HepG2 (cell line): ENCODE measurements at regions not wholly inside any gene's neighbourhood (a gene's known extent, or its start where the extent isn't known, plus 50 kb on each side); places are given as distances from the start of the nearest gene placed in this dataset.

Source experiments
- ARHGAP35 ChIP-seq: sonication (generic); formaldehyde crosslinking; IDR thresholded peaks from 2 replicates; pipeline ENCODE4 v1.9.0; 2022; ENCODE audit warnings: mild to moderate bottlenecking, inconsistent platforms, moderate library complexity, missing genetic modification reagents, borderline replicate concordance
- FOXJ3 ChIP-seq: sonication (generic); formaldehyde crosslinking; IDR thresholded peaks from 2 replicates; pipeline ENCODE4 v1.4.0; 2020; ENCODE audit warnings: missing genetic modification reagents, mild to moderate bottlenecking, borderline replicate concordance
- HOXA7 ChIP-seq: sonication (generic); formaldehyde crosslinking; IDR thresholded peaks from 2 replicates; pipeline ENCODE4 v1.8.1; 2022; ENCODE audit warnings: mild to moderate bottlenecking, missing genetic modification reagents, moderate library complexity
- POLR2AphosphoS5 ChIP-seq: IDR thresholded peaks from 2 replicates; pipeline ENCODE4 v1.6.1; 2012; ENCODE audit warnings: low read depth, low read length
- TP53 ChIP-seq: sonication (generic); formaldehyde crosslinking; conservative IDR thresholded peaks from 2 replicates; pipeline ENCODE4 v1.4.0; 2020; ENCODE audit warnings: missing genetic modification reagents
- ZNF776 ChIP-seq: sonication (generic); formaldehyde crosslinking; IDR thresholded peaks from 2 replicates; pipeline ENCODE4 v1.4.0; 2020; ENCODE audit warnings: mild to moderate bottlenecking, missing genetic modification reagents
- TF ChIP-seq, protein P1 (sequence below): sonication (generic); formaldehyde crosslinking; IDR thresholded peaks from 2 replicates; pipeline ENCODE4 v1.5.0; 2020; ENCODE audit warnings: mild to moderate bottlenecking, missing genetic modification reagents, moderate library complexity

DNA sequence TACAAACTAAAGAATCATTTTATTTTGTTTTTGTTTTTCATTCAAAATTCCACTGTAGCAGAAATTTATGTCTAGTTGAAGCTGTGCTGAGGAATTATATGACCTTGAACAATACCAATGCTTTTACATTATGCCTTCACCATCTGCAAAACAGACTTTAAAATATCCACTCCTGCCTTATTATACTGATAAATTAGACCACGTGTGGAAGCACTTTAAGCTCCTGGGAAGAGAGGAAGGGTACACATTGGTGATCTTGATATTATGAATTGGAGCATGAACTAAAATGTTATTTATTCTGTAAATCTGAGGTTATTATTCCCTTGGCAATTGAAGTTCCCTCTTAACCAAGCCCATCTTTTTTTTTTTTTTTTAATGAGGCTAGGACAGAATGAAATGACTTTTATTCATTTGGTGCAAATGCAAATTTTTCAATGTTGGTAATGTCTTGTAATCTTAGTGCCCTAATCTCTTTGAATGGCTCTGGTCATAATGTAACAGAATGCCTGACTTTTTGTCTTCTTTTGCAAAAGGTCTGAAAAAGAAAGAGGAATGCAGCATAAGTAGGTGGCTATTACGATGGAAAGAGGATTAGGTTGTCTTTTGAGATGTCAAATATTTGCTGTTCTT is 139.9 kb upstream of the COBL start:
- TF ChIP-seq, protein P1, sequence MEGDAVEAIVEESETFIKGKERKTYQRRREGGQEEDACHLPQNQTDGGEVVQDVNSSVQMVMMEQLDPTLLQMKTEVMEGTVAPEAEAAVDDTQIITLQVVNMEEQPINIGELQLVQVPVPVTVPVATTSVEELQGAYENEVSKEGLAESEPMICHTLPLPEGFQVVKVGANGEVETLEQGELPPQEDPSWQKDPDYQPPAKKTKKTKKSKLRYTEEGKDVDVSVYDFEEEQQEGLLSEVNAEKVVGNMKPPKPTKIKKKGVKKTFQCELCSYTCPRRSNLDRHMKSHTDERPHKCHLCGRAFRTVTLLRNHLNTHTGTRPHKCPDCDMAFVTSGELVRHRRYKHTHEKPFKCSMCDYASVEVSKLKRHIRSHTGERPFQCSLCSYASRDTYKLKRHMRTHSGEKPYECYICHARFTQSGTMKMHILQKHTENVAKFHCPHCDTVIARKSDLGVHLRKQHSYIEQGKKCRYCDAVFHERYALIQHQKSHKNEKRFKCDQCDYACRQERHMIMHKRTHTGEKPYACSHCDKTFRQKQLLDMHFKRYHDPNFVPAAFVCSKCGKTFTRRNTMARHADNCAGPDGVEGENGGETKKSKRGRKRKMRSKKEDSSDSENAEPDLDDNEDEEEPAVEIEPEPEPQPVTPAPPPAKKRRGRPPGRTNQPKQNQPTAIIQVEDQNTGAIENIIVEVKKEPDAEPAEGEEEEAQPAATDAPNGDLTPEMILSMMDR (CRISPR knock-in tag), result no peak
- TF ChIP-seq POLR2AphosphoS5, result no peak
- TF ChIP-seq HOXA7, result no peak
- no peak for TF ChIP-seq TP53 (CRISPR knock-in tag)
- no peak for TF ChIP-seq FOXJ3
- TF ChIP-seq ARHGAP35 (CRISPR knock-in tag), result no peak
- no peak for TF ChIP-seq ZNF776 (CRISPR knock-in tag)
